Activated naive CD4-positive, alpha-beta T cell treated with anti-CD3 and anti-CD28 coated beads for 36 hours (primary cell): ENCODE measurements at regions not wholly inside any gene's neighbourhood (a gene's known extent, or its start where the extent isn't known, plus 50 kb on each side); places are given as distances from the start of the nearest gene placed in this dataset.

ENCODE experiments used
- CTCF ChIA-PET: fragments of 350-600 bp; sonication (Branson Sonifier 250); formaldehyde crosslinking; loops from one replicate; lab custom pipeline; 2021; ENCODE audit warnings: antibody characterized with exemption; lab: Charles Lee
- DNase-seq: peaks from one replicate; pipeline ENCODE4 v3.0.0-alpha.2; 2020
- H3K27ac Mint-ChIP-seq: one replicate; pipeline ENCODE4 v1.8.0; 2021; ENCODE audit warnings: mild to moderate bottlenecking, mixed read lengths
- H3K27me3 Mint-ChIP-seq: one replicate; pipeline ENCODE4 v1.8.0; 2021; ENCODE audit warnings: low read depth, mixed read lengths
- H3K36me3 Mint-ChIP-seq: one replicate; pipeline ENCODE4 v1.8.0; 2021; ENCODE audit warnings: low read depth, mixed read lengths
- H3K4me1 Mint-ChIP-seq: one replicate; pipeline ENCODE4 v1.8.0; 2021; ENCODE audit warnings: low read depth, mixed read lengths
- H3K4me3 Mint-ChIP-seq: one replicate; pipeline ENCODE4 v1.8.0; 2021; ENCODE audit warnings: mild to moderate bottlenecking, moderate library complexity, mixed read lengths
- H3K9me3 Mint-ChIP-seq: one replicate; pipeline ENCODE4 v1.8.0; 2021; ENCODE audit warnings: mixed read lengths
- intact Hi-C: fragments of 100-400 bp; cut with micrococcal nuclease; formaldehyde crosslinking; loops from one replicate; pipeline ENCODE4 v1.15.1; 2023

DNA sequence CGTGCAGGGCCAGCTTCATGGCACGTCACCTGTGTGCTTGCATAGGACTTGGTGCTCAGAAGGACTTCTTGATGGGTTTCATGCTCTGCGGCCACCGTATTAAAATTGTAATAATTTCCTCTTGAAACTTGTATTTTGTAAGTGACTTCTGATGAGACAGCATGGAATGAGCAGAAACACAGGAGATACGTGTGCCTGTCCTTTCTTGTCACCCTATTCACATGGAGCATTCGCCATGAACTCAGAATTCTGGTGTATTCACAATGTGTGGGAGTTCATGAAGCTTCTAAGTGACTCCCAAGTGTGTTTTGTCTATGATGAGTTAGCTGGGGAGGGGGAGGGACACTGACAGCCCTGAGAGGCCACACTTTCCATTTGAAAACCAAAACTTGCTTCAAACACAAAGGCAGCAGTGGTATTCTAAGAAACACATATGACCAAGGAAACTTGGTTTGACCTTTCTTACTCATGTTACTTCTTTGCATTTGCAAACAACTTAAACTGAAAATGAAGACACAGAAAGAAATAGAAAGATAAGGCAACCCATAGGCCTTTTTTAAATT, 92.1 kb upstream of the NEDD9 start:
- intact Hi-C loops, result loop anchor here (1.0 kb wide), 4 partner anchors 30 to 136 kb away; partner anchors contain the start of gene NEDD9
- CTCF ChIA-PET, result interaction anchor here (0.5 to 1.0 kb wide), 2 partner anchors 124 to 225 kb away, joined by 3 to 5 read pairs; no protein-coding TSS in a partner anchor
- no peaks in the 10 kb centered on the region for H3K27me3 Mint-ChIP-seq
- peaks cover 42% of the 10 kb centered on the region for H3K4me1 Mint-ChIP-seq
- H3K9me3 Mint-ChIP-seq, result no peaks in the 10 kb centered on the region
- DNase-seq, result peak; percentile 70
- peak overlapping the region; percentile 80 for H3K27ac Mint-ChIP-seq
- peaks cover 17% of the 10 kb centered on the region for H3K36me3 Mint-ChIP-seq
- H3K4me3 Mint-ChIP-seq, result peak overlapping the region; percentile 16

DNA sequence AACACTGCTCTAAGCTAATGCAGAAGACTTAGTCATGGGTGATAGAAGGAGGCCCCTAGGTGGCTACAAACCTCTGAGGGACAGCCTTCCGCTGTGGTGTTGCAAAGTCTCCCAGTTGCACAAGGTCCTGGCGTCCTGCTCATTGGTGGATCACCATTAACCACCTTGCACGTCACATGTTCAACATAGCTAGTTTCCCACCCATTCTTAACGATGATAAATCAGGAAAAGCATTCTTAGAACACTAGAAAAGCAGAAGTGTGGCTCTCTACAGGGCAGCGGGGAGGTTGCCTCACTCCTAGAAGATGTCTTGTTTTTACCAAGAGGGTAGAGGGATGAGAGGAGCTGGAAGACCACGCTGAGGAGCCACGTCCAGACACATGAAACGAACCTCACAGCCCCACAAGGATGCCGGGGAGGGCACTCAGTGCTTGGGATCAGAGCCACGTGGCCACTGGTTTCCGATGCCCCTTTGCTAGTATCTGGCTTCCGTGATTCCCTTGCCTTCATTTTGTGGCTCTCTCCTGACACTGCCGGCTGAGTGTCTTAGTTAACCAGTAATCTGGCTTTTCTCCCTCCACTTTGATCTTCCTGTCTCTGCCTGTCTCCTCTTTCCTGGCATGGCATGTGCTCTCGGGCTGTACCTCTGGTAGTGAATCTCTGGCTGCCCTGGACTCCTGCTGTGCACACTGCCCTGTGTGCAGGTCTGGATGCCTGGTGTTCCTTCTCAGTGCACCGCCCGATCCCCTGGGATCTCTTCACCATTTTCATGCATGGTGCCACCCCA, 91.4 kb upstream of the NEDD9 start:
- Mint-ChIP-seq H3K4me1 (peaks cover 46% of the 10 kb centered on the region), H3K4me3 (no peak overlapping the region)

DNA sequence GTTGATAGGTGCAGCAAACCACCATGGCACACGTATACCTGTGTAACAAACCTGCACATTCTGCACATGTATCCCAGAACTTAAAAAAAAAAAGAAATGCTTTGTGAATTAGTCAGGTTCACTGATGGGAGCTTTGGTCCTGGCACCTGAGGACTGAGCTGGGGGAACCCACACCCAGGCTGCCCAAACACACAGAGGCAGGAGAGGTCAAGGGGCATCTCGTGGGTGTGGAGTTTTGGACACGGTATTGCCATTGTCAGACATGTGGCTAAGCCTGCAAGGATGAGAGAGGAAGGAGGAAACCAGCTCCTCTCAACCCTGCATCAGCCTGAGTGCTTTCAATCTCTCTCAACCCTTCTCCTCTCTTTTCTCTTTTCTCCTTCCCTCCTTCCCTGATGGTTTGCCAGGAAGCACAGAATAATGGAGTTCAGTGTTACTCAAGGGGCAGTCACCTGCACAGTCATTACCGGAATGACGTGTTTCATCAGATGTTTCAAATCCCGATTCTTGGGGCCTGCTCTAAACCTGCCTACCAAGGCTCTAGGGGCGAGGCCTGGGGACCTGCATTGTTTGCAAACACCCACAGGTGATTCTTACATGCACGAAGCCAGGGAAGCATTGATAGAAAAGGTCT, 89.9 kb upstream of the NEDD9 start:
- H3K36me3 Mint-ChIP-seq, result peaks cover 20% of the 10 kb centered on the region
- CTCF ChIA-PET, result interaction anchor here (0.6 to 1.9 kb wide), 3 partner anchors 11 to 92 kb away, joined by 4 to 6 read pairs (median 5); no protein-coding TSS in a partner anchor
- peaks cover 54% of the 10 kb centered on the region for H3K4me1 Mint-ChIP-seq
- H3K4me3 Mint-ChIP-seq, result no peak overlapping the region
- H3K27me3 Mint-ChIP-seq, result no peaks in the 10 kb centered on the region
- no peak for DNase-seq
- intact Hi-C loops, result no loop called here
- H3K9me3 Mint-ChIP-seq, result no peaks in the 10 kb centered on the region
- no peak overlapping the region for H3K27ac Mint-ChIP-seq

More for the DNA sequence above, 91.4 kb upstream of the NEDD9 start:
- CTCF ChIA-PET, result interaction anchor here (0.5 to 1.0 kb wide), 3 partner anchors 57 to 224 kb away, joined by 3 to 5 read pairs (median 3); no protein-coding TSS in a partner anchor
- Mint-ChIP-seq H3K9me3 (no peaks in the 10 kb centered on the region), H3K36me3 (peaks cover 21% of the 10 kb centered on the region), H3K27ac (peak overlapping the region; percentile 80), H3K27me3 (no peaks in the 10 kb centered on the region)
- intact Hi-C loops, result loop anchor here (1.0 kb wide), 4 partner anchors 30 to 136 kb away; partner anchors contain the start of gene NEDD9
- no peak for DNase-seq

GRCh38 chr6:11320914-11321597, 88.6 kb upstream of the NEDD9 start:
- intact Hi-C loops, result no loop called here
- Mint-ChIP-seq H3K4me1 (peaks cover 64% of the 10 kb centered on the region), H3K27ac (no peak overlapping the region), H3K9me3 (no peaks in the 10 kb centered on the region), H3K4me3 (no peak overlapping the region), H3K27me3 (no peaks in the 10 kb centered on the region), H3K36me3 (peaks cover 18% of the 10 kb centered on the region)
- DNase-seq, result no peak
- CTCF ChIA-PET, result no interaction called here

DNA sequence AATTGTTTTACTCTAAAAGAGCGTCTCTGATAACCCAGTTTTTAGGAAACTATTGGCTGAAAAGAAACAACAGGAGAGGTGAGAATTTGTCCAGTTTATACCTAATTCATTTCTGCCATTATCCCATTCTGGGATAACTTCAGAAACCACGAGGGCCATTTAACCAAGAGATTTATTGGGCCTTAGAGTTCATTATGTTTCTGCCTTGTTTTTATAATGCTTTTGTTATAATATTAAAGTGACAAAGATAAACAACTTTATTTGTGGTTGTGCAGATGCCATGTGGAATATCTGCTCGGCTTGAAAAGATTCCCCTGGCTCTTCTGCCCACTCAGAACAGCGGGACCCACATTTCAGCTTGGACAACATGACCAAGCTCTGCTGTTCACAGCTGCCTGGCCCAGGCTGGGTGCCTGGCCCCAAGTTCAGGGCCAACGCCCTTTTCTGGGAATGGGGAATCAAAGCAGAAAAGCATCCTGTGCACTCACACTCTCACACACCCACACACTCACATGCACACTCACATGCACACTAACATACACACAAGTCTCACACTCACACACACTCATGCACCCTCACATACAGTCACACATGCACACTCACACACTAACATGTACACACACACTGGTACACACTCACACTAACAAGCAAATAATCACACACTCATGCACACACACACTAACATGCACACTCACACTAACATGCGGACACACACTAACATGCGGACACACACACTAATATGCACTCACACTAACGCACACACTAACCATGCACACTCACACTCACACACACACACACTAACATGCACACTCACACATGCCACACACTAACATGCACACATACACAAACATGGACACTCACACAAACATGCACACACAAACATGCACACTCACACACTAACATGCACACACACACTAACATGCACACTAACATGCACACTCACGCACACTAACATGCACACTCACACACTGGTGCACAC, 86.7 kb upstream of the NEDD9 start:
- H3K4me1 Mint-ChIP-seq, result peaks cover 49% of the 10 kb centered on the region
- no peak for DNase-seq
- no peak overlapping the region for H3K4me3 Mint-ChIP-seq
- H3K36me3 Mint-ChIP-seq, result peaks cover 20% of the 10 kb centered on the region
- CTCF ChIA-PET, result interaction anchor here (1.1 to 1.3 kb wide), 2 partner anchors 11 to 177 kb away, joined by 3 to 6 read pairs; no protein-coding TSS in a partner anchor
- no peaks in the 10 kb centered on the region for H3K27me3 Mint-ChIP-seq
- H3K9me3 Mint-ChIP-seq, result no peaks in the 10 kb centered on the region
- intact Hi-C loops, result loop anchor here (1.0 to 5.0 kb wide), 14 partner anchors 24 to 226 kb away; partner anchors contain the start of genes NEDD9, SMIM13 and TMEM170B
- H3K27ac Mint-ChIP-seq, result peak overlapping the region; percentile 60

GRCh38 chr6:11317885-11318771, 85.7 kb upstream of the NEDD9 start:
- Mint-ChIP-seq H3K36me3 (peaks cover 20% of the 10 kb centered on the region), H3K27me3 (no peaks in the 10 kb centered on the region), H3K27ac (peak overlapping the region; percentile 90), H3K4me3 (no peak overlapping the region), H3K4me1 (peaks cover 43% of the 10 kb centered on the region), H3K9me3 (no peaks in the 10 kb centered on the region)
- CTCF ChIA-PET, result interaction anchor here (1.1 to 1.3 kb wide), 2 partner anchors 12 to 178 kb away, joined by 3 to 6 read pairs; no protein-coding TSS in a partner anchor
- intact Hi-C loops, result loop anchor here (1.0 to 5.0 kb wide), 14 partner anchors 25 to 225 kb away; partner anchors contain the start of genes NEDD9, SMIM13 and TMEM170B
- DNase-seq, result peak; percentile 91

DNA sequence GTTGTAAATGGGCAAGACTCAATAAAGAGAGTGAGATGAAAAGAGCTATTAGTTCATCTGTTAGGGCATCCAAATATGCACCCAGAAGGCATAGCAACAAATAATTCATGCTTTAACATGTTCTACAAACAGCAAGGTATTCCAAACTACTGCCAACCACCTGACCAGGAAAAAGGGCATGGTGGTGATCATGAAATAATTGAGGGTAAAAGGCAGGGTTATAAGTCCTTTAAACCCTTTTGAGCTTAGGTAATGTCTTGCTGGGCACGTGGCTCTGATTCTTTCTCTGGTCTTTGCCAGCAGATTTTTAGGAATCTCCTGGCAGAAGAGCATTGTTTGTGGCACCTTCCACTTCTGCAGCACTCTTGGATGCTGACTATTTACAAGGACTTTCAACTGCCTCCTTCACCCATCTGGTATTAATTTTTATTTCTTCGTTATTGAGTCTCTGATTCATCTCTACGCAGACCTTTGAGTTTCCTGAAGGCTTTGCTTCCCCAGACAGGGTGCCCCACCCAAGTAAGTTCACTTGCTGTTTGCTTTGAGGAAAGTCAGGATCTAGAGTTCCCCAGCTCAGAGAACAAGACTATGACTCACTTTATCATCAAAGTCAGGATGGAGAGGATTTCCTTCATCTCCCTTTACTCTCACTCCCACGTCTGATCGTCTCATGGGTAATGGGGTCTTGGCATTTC, 83.4 kb upstream of the NEDD9 start:
- Mint-ChIP-seq H3K9me3 (no peaks in the 10 kb centered on the region), H3K4me3 (no peak overlapping the region), H3K27ac (no peak overlapping the region), H3K27me3 (no peaks in the 10 kb centered on the region), H3K36me3 (peaks cover 33% of the 10 kb centered on the region), H3K4me1 (peaks cover 37% of the 10 kb centered on the region)
- no peak for DNase-seq
- CTCF ChIA-PET, result interaction anchor here (0.6 to 0.8 kb wide), 2 partner anchors 144 to 311 kb away, joined by 3 to 7 read pairs; no protein-coding TSS in a partner anchor
- intact Hi-C loops, result loop anchor here (5.0 kb wide), 2 partner anchors 144 to 221 kb away; partner anchors contain the start of gene TMEM170B

GRCh38 chr6:11313207-11313606, 80.7 kb upstream of the NEDD9 start:
- no peaks in the 10 kb centered on the region for H3K27me3 Mint-ChIP-seq
- no peak for DNase-seq
- H3K9me3 Mint-ChIP-seq, result no peaks in the 10 kb centered on the region
- intact Hi-C loops, result no loop called here
- CTCF ChIA-PET, result no interaction called here
- H3K4me1 Mint-ChIP-seq, result peaks cover 20% of the 10 kb centered on the region
- no peak overlapping the region for H3K27ac Mint-ChIP-seq
- no peak overlapping the region for H3K4me3 Mint-ChIP-seq
- H3K36me3 Mint-ChIP-seq, result peaks cover 28% of the 10 kb centered on the region

- Mint-ChIP-seq H3K36me3 (peaks cover 24% of the 10 kb centered on the region), H3K4me1 (peaks cover 11% of the 10 kb centered on the region), H3K4me3 (no peak overlapping the region), H3K9me3 (no peaks in the 10 kb centered on the region), H3K27me3 (no peaks in the 10 kb centered on the region), H3K27ac (no peak overlapping the region)
- DNase-seq, result no peak
- CTCF ChIA-PET, result no interaction called here
- intact Hi-C loops, result no loop called here
Measured at GRCh38 chr6:11311970-11312369, 79.5 kb upstream of the NEDD9 start.
